Fibroblast of skin of left biceps (primary cell): ENCODE measurements at regions not wholly inside any gene's neighbourhood (a gene's known extent, or its start where the extent isn't known, plus 50 kb on each side); places are given as distances from the start of the nearest gene placed in this dataset.
"Not testable (repeated sequence)": the region's sequence is repeated elsewhere in the genome, so short reads cannot be mapped to it uniquely, and the experiment has no call there.

Source experiments
- DNase-seq, 2 experiments: peaks; one replicate each; pipeline ENCODE4 v3.0.0-alpha.2; 2013; ENCODE audit warnings: low read depth in 2 of 2

- DNase-seq = no peak
Measured at GRCh38 chr1:164141797-164142196, 417.2 kb upstream of the PBX1 start.

- DNase-seq = no peak
Measured at GRCh38 chr1:164154622-164155021, 404.4 kb upstream of the PBX1 start.

- DNase-seq = no peak
Measured at GRCh38 chr1:164155347-164155746, 403.6 kb upstream of the PBX1 start.

- no peak for DNase-seq
Measured at GRCh38 chr1:164163289-164163849, 395.6 kb upstream of the PBX1 start.

- no peak for DNase-seq
Measured at GRCh38 chr1:164165466-164165865, 393.5 kb upstream of the PBX1 start.

- DNase-seq = not testable (repeated sequence)
Measured at GRCh38 chr1:164166454-164166853, 392.5 kb upstream of the PBX1 start.

- DNase-seq = no peak
Measured at GRCh38 chr1:164177118-164177517, 381.9 kb upstream of the PBX1 start.

GRCh38 chr1:164180824-164181223 is 378.2 kb upstream of the PBX1 start:
- no peak for DNase-seq

GRCh38 chr1:164183854-164184635 is 374.9 kb upstream of the PBX1 start:
- DNase-seq = no peak

GRCh38 chr1:164186881-164187280 is 372.1 kb upstream of the PBX1 start:
- no peak for DNase-seq

- DNase-seq = no peak
Measured at GRCh38 chr1:164188497-164188896, 370.5 kb upstream of the PBX1 start.

GRCh38 chr1:164191191-164191590 is 367.8 kb upstream of the PBX1 start:
- no peak for DNase-seq

- no peak for DNase-seq
Measured at GRCh38 chr1:164210211-164210739, 348.7 kb upstream of the PBX1 start.

- no peak for DNase-seq
Measured at GRCh38 chr1:164223378-164223777, 335.6 kb upstream of the PBX1 start.

- DNase-seq = no peak
Measured at GRCh38 chr1:164225011-164225410, 334.0 kb upstream of the PBX1 start.

GRCh38 chr1:164226977-164227376 is 332.0 kb upstream of the PBX1 start:
- DNase-seq = no peak

- no peak for DNase-seq
Measured at GRCh38 chr1:164228928-164229327, 330.1 kb upstream of the PBX1 start.

GRCh38 chr1:164233149-164233548 is 325.8 kb upstream of the PBX1 start:
- no peak for DNase-seq

GRCh38 chr1:164240081-164240480 is 318.9 kb upstream of the PBX1 start:
- no peak for DNase-seq

- DNase-seq = no peak
Measured at GRCh38 chr1:164250365-164250764, 308.6 kb upstream of the PBX1 start.

GRCh38 chr1:164256456-164256855 is 302.5 kb upstream of the PBX1 start:
- DNase-seq = no peak

- no peak for DNase-seq
Measured at GRCh38 chr1:164261691-164262240, 297.2 kb upstream of the PBX1 start.

- DNase-seq = no peak
Measured at GRCh38 chr1:164263540-164263939, 295.4 kb upstream of the PBX1 start.
